HepG2 (cell line): ENCODE measurements at regions not wholly inside any gene's neighbourhood (a gene's known extent, or its start where the extent isn't known, plus 50 kb on each side); places are given as distances from the start of the nearest gene placed in this dataset.

Experiments used
- ATAD3A ChIP-seq: sonication (generic); formaldehyde crosslinking; IDR thresholded peaks from 2 replicates; pipeline ENCODE4 v1.4.0; 2020; ENCODE audit warnings: missing genetic modification reagents
- BHLHE40 ChIP-seq: IDR thresholded peaks from 2 replicates; pipeline ENCODE4 v1.6.1; 2011; ENCODE audit warnings: low read length, improper control_type of control experiment
- CHD2 ChIP-seq: IDR thresholded peaks from 2 replicates; pipeline ENCODE4 v1.6.1; 2011; ENCODE audit warnings: low read depth, low read length, improper control_type of control experiment
- E2F1 ChIP-seq: sonication (generic); formaldehyde crosslinking; IDR thresholded peaks from 2 replicates; pipeline ENCODE4 v1.5.0; 2020; ENCODE audit warnings: missing genetic modification reagents
- EZH2 ChIP-seq: conservative IDR thresholded peaks from 2 replicates; pipeline ENCODE4 v1.6.1; 2012; ENCODE audit warnings: mild to moderate bottlenecking, low read depth, low read length, moderate library complexity
- JUN ChIP-seq: sonication (generic); formaldehyde crosslinking; IDR thresholded peaks from 2 replicates; pipeline ENCODE4 v1.4.0; 2020; ENCODE audit warnings: mild to moderate bottlenecking, missing genetic modification reagents
- KDM5A ChIP-seq: fragments of 200-600 bp; sonication (generic); IDR thresholded peaks from 2 replicates; pipeline ENCODE4 v1.7.0; 2018; ENCODE audit warnings: antibody characterized with exemption, mild to moderate bottlenecking, low read length, borderline replicate concordance
- MED8 ChIP-seq: sonication (generic); formaldehyde crosslinking; IDR thresholded peaks from 2 replicates; pipeline ENCODE4 v1.8.1; 2023; ENCODE audit warnings: mild to moderate bottlenecking, missing genetic modification reagents; ENCODE audit not compliant: insufficient replicate concordance
- POLR2AphosphoS5 ChIP-seq: IDR thresholded peaks from 2 replicates; pipeline ENCODE4 v1.6.1; 2012; ENCODE audit warnings: low read depth, low read length
- SETDB1 ChIP-seq: sonication (generic); formaldehyde crosslinking; IDR thresholded peaks from 2 replicates; pipeline ENCODE4 v1.5.1; 2020; ENCODE audit warnings: missing genetic modification reagents, mild to moderate bottlenecking, borderline replicate concordance
- ZBTB33 ChIP-seq: sonication (generic); formaldehyde crosslinking; IDR thresholded peaks from 2 replicates; pipeline ENCODE4 v1.4.0; 2020; ENCODE audit warnings: missing genetic modification reagents
- ZNF614 ChIP-seq: IDR thresholded peaks from 2 replicates; pipeline ENCODE4 v1.6.1; 2018; ENCODE audit warnings: missing biosample characterization, missing genetic modification reagents, inconsistent platforms, borderline replicate concordance
- ZNF772 ChIP-seq: sonication (generic); formaldehyde crosslinking; IDR thresholded peaks from 2 replicates; pipeline ENCODE4 v1.5.0; 2020; ENCODE audit warnings: mild to moderate bottlenecking, missing genetic modification reagents
- TF ChIP-seq, protein P1 (sequence below): IDR thresholded peaks from 2 replicates; pipeline ENCODE4 v1.6.1; 2012; ENCODE audit warnings: inconsistent platforms

DNA sequence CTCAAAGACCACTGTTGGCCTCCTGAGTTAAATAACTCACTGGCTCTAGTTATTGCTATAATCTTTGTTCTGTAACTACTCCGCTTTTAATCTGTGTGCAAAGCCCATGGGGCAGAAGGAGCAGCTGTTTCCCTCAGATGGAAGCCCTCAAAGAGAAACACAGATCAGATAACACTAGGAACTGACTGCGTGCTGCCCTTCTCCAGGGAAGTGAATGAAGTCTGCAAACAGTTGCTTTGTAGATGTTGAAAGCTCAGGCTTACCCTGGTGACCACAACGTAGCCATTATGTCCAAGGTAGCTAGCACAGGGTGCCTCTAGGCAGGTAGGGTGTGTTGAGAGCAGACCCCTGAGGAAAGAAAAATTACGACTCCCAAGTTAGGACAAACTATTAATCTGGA, 152.3 kb upstream of the STAC start:
- TF ChIP-seq, protein P1, sequence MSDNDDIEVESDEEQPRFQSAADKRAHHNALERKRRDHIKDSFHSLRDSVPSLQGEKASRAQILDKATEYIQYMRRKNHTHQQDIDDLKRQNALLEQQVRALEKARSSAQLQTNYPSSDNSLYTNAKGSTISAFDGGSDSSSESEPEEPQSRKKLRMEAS = no peak
- TF ChIP-seq MED8 (CRISPR knock-in tag) = no peak
- TF ChIP-seq ATAD3A (CRISPR knock-in tag) = no peak
- TF ChIP-seq SETDB1 (CRISPR knock-in tag) = no peak
- TF ChIP-seq ZBTB33 (CRISPR knock-in tag) = no peak
- TF ChIP-seq ZNF614 (CRISPR knock-in tag) = no peak
- no peak for TF ChIP-seq E2F1
- no peak for TF ChIP-seq JUN (CRISPR knock-in tag)
- no peak for TF ChIP-seq ZNF772 (CRISPR knock-in tag)
- TF ChIP-seq EZH2 = no peak
- TF ChIP-seq KDM5A = no peak
- no peak for TF ChIP-seq CHD2
- TF ChIP-seq POLR2AphosphoS5 = no peak
- no peak for TF ChIP-seq BHLHE40
